Neural cell (in vitro differentiated cells): ENCODE measurements at regions not wholly inside any gene's neighbourhood (a gene's known extent, or its start where the extent isn't known, plus 50 kb on each side); places are given as distances from the start of the nearest gene placed in this dataset.

Experiments
- H2AFZ ChIP-seq: fragments of 200-600, 300-800 bp; sonication (generic), shearing (Covaris generic); 2 replicates; pipeline ENCODE4 v1.6.0; 2014; ENCODE audit warnings: low read depth, mild to moderate bottlenecking, antibody characterized with exemption, low read length, moderate library complexity
- H3F3A ChIP-seq: fragments of 200-600 bp; shearing (Covaris generic); 2 replicates; pipeline ENCODE4 v1.6.1; 2016; ENCODE audit warnings: mild to moderate bottlenecking, moderate library complexity, mixed read lengths, antibody characterized with exemption, low read length; ENCODE audit not compliant: insufficient read depth, poor library complexity, severe bottlenecking
- H3K27ac ChIP-seq: fragments of 200-600, 300-800 bp; sonication (generic), shearing (Covaris generic); 2 replicates; pipeline ENCODE4 v1.5.1; 2014; ENCODE audit warnings: mild to moderate bottlenecking, low read length, moderate library complexity
- H3K27me3 ChIP-seq: fragments of 300-800, 200-600 bp; sonication (generic), shearing (Covaris generic); 2 replicates; pipeline ENCODE4 v1.6.0; 2014; ENCODE audit warnings: mild to moderate bottlenecking, low read depth, low read length, moderate library complexity; ENCODE audit not compliant: insufficient read depth
- H3K36me3 ChIP-seq: fragments of 300-800, 200-600 bp; sonication (generic), shearing (Covaris generic); 2 replicates; pipeline ENCODE4 v1.5.1; 2014; ENCODE audit warnings: mild to moderate bottlenecking, antibody characterized with exemption, low read length, moderate library complexity; ENCODE audit not compliant: insufficient read depth
- H3K4me2 ChIP-seq: fragments of 300-800, 200-600 bp; sonication (generic), shearing (Covaris generic); 2 replicates; pipeline ENCODE4 v1.6.0; 2014; ENCODE audit warnings: mild to moderate bottlenecking, low read length
- H3K4me3 ChIP-seq: fragments of 300-800, 200-600 bp; sonication (generic), shearing (Covaris generic); 2 replicates; pipeline ENCODE4 v1.5.1; 2014; ENCODE audit warnings: mild to moderate bottlenecking, low read length, moderate library complexity
- H3K79me2 ChIP-seq: fragments of 200-600 bp; shearing (Covaris generic); replicated peaks from 2 replicates; pipeline ENCODE4 v1.6.0; 2014; ENCODE audit warnings: mild to moderate bottlenecking, low read length, moderate library complexity; ENCODE audit not compliant: insufficient read depth
- H3K9ac ChIP-seq: fragments of 300-800, 200-600 bp; sonication (generic), shearing (Covaris generic); 2 replicates; pipeline ENCODE4 v1.6.1; 2016; ENCODE audit warnings: mild to moderate bottlenecking, low read length, mixed read lengths
- H3K9me2 ChIP-seq: fragments of 200-600 bp; shearing (Covaris generic); 2 replicates; pipeline ENCODE4 v1.6.1; 2016; ENCODE audit warnings: mild to moderate bottlenecking, low read length, mixed read lengths; ENCODE audit not compliant: insufficient read depth
- H3K9me3 ChIP-seq: fragments of 200-600, 300-800 bp; sonication (generic), shearing (Covaris generic); 2 replicates; pipeline ENCODE4 v1.6.1; 2016; ENCODE audit warnings: mild to moderate bottlenecking, mixed run types, low read length, moderate library complexity, mixed read lengths
- H4K20me1 ChIP-seq: fragments of 200-600 bp; shearing (Covaris generic); 2 replicates; pipeline ENCODE4 v1.6.1; 2016; ENCODE audit warnings: mild to moderate bottlenecking, mixed run types; ENCODE audit not compliant: insufficient read depth
- CTCF ChIP-seq: fragments of 450-650 bp; IDR thresholded peaks from 2 replicates; pipeline ENCODE4 v1.5.1; 2014; ENCODE audit warnings: antibody characterized with exemption, mild to moderate bottlenecking, moderate library complexity; ENCODE audit not compliant: poor library complexity, severe bottlenecking
- EP300 ChIP-seq: fragments of 450-650 bp; conservative IDR thresholded peaks from 2 replicates; pipeline ENCODE4 v1.6.1; 2014; ENCODE audit warnings: antibody characterized with exemption, mild to moderate bottlenecking, moderate library complexity; ENCODE audit not compliant: poor library complexity, severe bottlenecking
- EZH2 ChIP-seq: fragments of 200-600, 300-800 bp; shearing (Covaris generic), sonication (generic); IDR thresholded peaks from 2 replicates; pipeline ENCODE4 v1.6.1; 2014; ENCODE audit warnings: antibody characterized with exemption, low read length, borderline replicate concordance, mild to moderate bottlenecking; ENCODE audit not compliant: insufficient read depth, poor library complexity, severe bottlenecking
- MXI1 ChIP-seq: fragments of 450-650 bp; conservative IDR thresholded peaks from 2 replicates; pipeline ENCODE4 v1.6.1; 2014; ENCODE audit warnings: antibody characterized with exemption, mild to moderate bottlenecking; ENCODE audit not compliant: poor library complexity, severe bottlenecking
- POLR2AphosphoS5 ChIP-seq: IDR thresholded peaks from 2 replicates; pipeline ENCODE4 v1.6.1; 2012
- RAD21 ChIP-seq: fragments of 450-650 bp; conservative IDR thresholded peaks from 2 replicates; pipeline ENCODE4 v1.6.1; 2014; ENCODE audit warnings: antibody characterized with exemption, mild to moderate bottlenecking, moderate library complexity
- REST ChIP-seq: IDR thresholded peaks from 2 replicates; pipeline ENCODE4 v1.6.1; 2012; ENCODE audit warnings: borderline replicate concordance
- SMC3 ChIP-seq: fragments of 450-650 bp; conservative IDR thresholded peaks from 2 replicates; pipeline ENCODE4 v1.6.1; 2014; ENCODE audit warnings: antibody characterized with exemption, mild to moderate bottlenecking, moderate library complexity; ENCODE audit not compliant: poor library complexity
- TAF1 ChIP-seq: IDR thresholded peaks from 2 replicates; pipeline ENCODE4 v1.6.1; 2012; ENCODE audit warnings: low read depth

GRCh38 chr12:68432622-68433021 lies 100.5 kb upstream of the MDM1 start:
- no peaks in the 10 kb centered on the region for H3K9me3 ChIP-seq
- H3K27ac ChIP-seq = no peak overlapping the region
- no peak overlapping the region for H3K9ac ChIP-seq
- H3K36me3 ChIP-seq = no peaks in the 10 kb centered on the region
- H2AFZ ChIP-seq = no peak overlapping the region
- no peaks in the 10 kb centered on the region for H3F3A ChIP-seq
- H3K27me3 ChIP-seq = no peaks in the 10 kb centered on the region
- no peaks in the 10 kb centered on the region for H3K9me2 ChIP-seq
- TF ChIP-seq REST (no peak), MXI1 (no peak), POLR2AphosphoS5 (no peak), RAD21 (no peak), EP300 (no peak), CTCF (no peak), SMC3 (no peak), EZH2 (no peak), TAF1 (no peak)
- no peak overlapping the region for H3K4me3 ChIP-seq
- H4K20me1 ChIP-seq = no peaks in the 10 kb centered on the region
- H3K79me2 ChIP-seq = no peaks in the 10 kb centered on the region
- no peak overlapping the region for H3K4me2 ChIP-seq

- no peak overlapping the region for H3K4me2 ChIP-seq
- TF ChIP-seq TAF1 (no peak), CTCF (no peak), RAD21 (no peak), SMC3 (no peak), REST (no peak), POLR2AphosphoS5 (no peak), MXI1 (no peak), EZH2 (no peak), EP300 (no peak)
- no peak overlapping the region for H2AFZ ChIP-seq
- H3F3A ChIP-seq = no peaks in the 10 kb centered on the region
- no peaks in the 10 kb centered on the region for H3K9me3 ChIP-seq
- H3K27me3 ChIP-seq = no peaks in the 10 kb centered on the region
- H3K79me2 ChIP-seq = no peaks in the 10 kb centered on the region
- no peak overlapping the region for H3K4me3 ChIP-seq
- H3K27ac ChIP-seq = no peak overlapping the region
- H4K20me1 ChIP-seq = no peaks in the 10 kb centered on the region
- H3K9ac ChIP-seq = no peak overlapping the region
- H3K9me2 ChIP-seq = no peaks in the 10 kb centered on the region
- H3K36me3 ChIP-seq = no peaks in the 10 kb centered on the region
Measured at GRCh38 chr12:68434391-68435298, 102.5 kb upstream of the MDM1 start.
